Endothelial cell of umbilical vein (primary cell): ENCODE measurements at regions not wholly inside any gene's neighbourhood (a gene's known extent, or its start where the extent isn't known, plus 50 kb on each side); places are given as distances from the start of the nearest gene placed in this dataset.

Source experiments
- BruUV-seq: library from RNA; stranded (reverse); fragments of 400-500 nt; replicated peaks from 2 replicates; lab custom pipeline; 2021; lab: Mats Ljungman, UMichigan
- CTCF ChIA-PET: fragments of 300-600, 350-600 bp; sonication (Branson Sonifier 250); formaldehyde crosslinking; loops from one replicate; lab custom pipeline; 2021; ENCODE audit warnings: antibody characterized with exemption, inconsistent platforms; lab: Charles Lee
- POLR2A ChIA-PET: fragments of 300-600, 350-600 bp; sonication (Branson Sonifier 250); formaldehyde crosslinking; loops from one replicate; lab custom pipeline; 2021; ENCODE audit warnings: antibody characterized with exemption, inconsistent platforms; lab: Charles Lee
- DNase-seq: peaks from one replicate; pipeline ENCODE4 v3.0.0-alpha.2; 2011; ENCODE audit warnings: low read depth, low spot score
- FAIRE-seq: peaks from 2 replicates; lab custom pipeline; 2011; peaks lifted over from hg19 to GRCh38; lab: Jason Lieb, UNC
- H2AFZ ChIP-seq: 2 replicates; pipeline ENCODE4 v1.6.0; 2012; ENCODE audit warnings: low read depth, low read length, control low read depth, inconsistent platforms
- H3K27ac ChIP-seq: 2 replicates; pipeline ENCODE4 v1.5.1; 2011; ENCODE audit warnings: low read depth, mild to moderate bottlenecking, control low read depth, low read length, moderate library complexity; ENCODE audit not compliant: insufficient read depth
- H3K27me3 ChIP-seq, 2 experiments: 2 replicates each; pipeline versions ENCODE4 v1.6.0 to v1.6.1; 2011; ENCODE audit warnings: low read length in 2 of 2, mixed read lengths in 1 of 2; ENCODE audit not compliant: control insufficient read depth in 2 of 2, insufficient read depth in 2 of 2
- H3K36me3 ChIP-seq, 2 experiments: 2 replicates in 1 of 2; 3 replicates in 1 of 2; pipeline ENCODE4 v1.5.1; 2011; ENCODE audit warnings: low read length in 2 of 2, mild to moderate bottlenecking in 1 of 2, moderate library complexity in 1 of 2; ENCODE audit not compliant: control insufficient read depth in 2 of 2, insufficient read depth in 2 of 2; ENCODE audit errors: extremely low read depth in 1 of 2
- H3K4me1 ChIP-seq: 3 replicates; pipeline ENCODE4 v1.5.1; 2011; ENCODE audit warnings: mild to moderate bottlenecking, low read length; ENCODE audit not compliant: control insufficient read depth, insufficient read depth; ENCODE audit errors: extremely low read depth
- H3K4me2 ChIP-seq: 2 replicates; pipeline ENCODE4 v1.6.1; 2011; ENCODE audit warnings: low read length, control low read depth, mixed read lengths; ENCODE audit not compliant: insufficient read depth
- H3K4me3 ChIP-seq, 3 experiments: fragments of 200-600 bp in 1 of 3; sonication (generic), shearing (Covaris generic) in 1 of 3; replicated peaks in 1 of 3; 2 replicates each; pipeline ENCODE4 v1.5.1; 2011 to 2016; ENCODE audit warnings: control low read depth in 3 of 3, low read length in 3 of 3, mild to moderate bottlenecking in 2 of 3, inconsistent platforms in 1 of 3, low read depth in 1 of 3, moderate library complexity in 1 of 3; ENCODE audit not compliant: insufficient read depth in 1 of 3
- H3K79me2 ChIP-seq: 2 replicates; pipeline ENCODE4 v1.6.0; 2012; ENCODE audit warnings: low read length, inconsistent platforms; ENCODE audit not compliant: control insufficient read depth, insufficient read depth
- H3K9ac ChIP-seq: replicated peaks from 2 replicates; pipeline ENCODE3; 2011; ENCODE audit warnings: low read length, control low read depth; ENCODE audit not compliant: insufficient read depth; ENCODE audit errors: extremely low read depth
- H3K9me1 ChIP-seq: replicated peaks from 3 replicates; pipeline ENCODE4 v1.6.0; 2011; ENCODE audit warnings: mild to moderate bottlenecking, low read length; ENCODE audit not compliant: control insufficient read depth, insufficient read depth; ENCODE audit errors: extremely low read depth
- H3K9me3 ChIP-seq: replicated peaks from 2 replicates; pipeline ENCODE4 v1.5.1; 2012; ENCODE audit warnings: low read length, inconsistent platforms; ENCODE audit not compliant: control insufficient read depth, insufficient read depth
- H4K20me1 ChIP-seq: replicated peaks from 2 replicates; pipeline ENCODE3; 2011; ENCODE audit warnings: mild to moderate bottlenecking, low read length; ENCODE audit not compliant: control insufficient read depth, insufficient read depth; ENCODE audit errors: extremely low read depth
- EZH2 ChIP-seq: IDR thresholded peaks from 2 replicates; pipeline ENCODE4 v1.6.1; 2012; ENCODE audit warnings: borderline replicate concordance, low read depth, mild to moderate bottlenecking, moderate library complexity, low read length, inconsistent platforms; ENCODE audit not compliant: severe bottlenecking
- FOS ChIP-seq: IDR thresholded peaks from 2 replicates; pipeline ENCODE4 v1.6.1; 2011; ENCODE audit warnings: mild to moderate bottlenecking, low read length, moderate library complexity, borderline replicate concordance; ENCODE audit not compliant: insufficient read depth
- MYC ChIP-seq: IDR thresholded peaks from one replicate; pipeline ENCODE4 v1.6.1; 2011; ENCODE audit warnings: mild to moderate bottlenecking, low read depth, low read length
- POLR2A ChIP-seq: IDR thresholded peaks from 2 replicates; pipeline ENCODE4 v1.6.1; 2012; ENCODE audit warnings: low read depth, mild to moderate bottlenecking, control low read depth, low read length
- POLR2AphosphoS5 ChIP-seq: IDR thresholded peaks from 2 replicates; pipeline ENCODE4 v1.6.1; 2012; ENCODE audit warnings: low read depth, mild to moderate bottlenecking, control low read depth, low read length, moderate library complexity; ENCODE audit not compliant: insufficient read depth
- dilution Hi-C: fragments of 300-500 bp; cut with MboI; formaldehyde crosslinking; loops from one replicate; pipeline ENCODE4 v1.15.0; 2019; ENCODE audit warnings: low sequenced_read_pairs; ENCODE audit not compliant: extremely low pct_ligation_motif_present
- intact Hi-C: fragments of 100-400 bp; cut with micrococcal nuclease; formaldehyde crosslinking; loops from one replicate; pipeline ENCODE4 v1.10.0; 2022
- TF ChIP-seq, protein P1 (sequence below), 2 donors: IDR thresholded peaks; 1 replicate in 1 of 2; 2 replicates in 1 of 2; pipeline ENCODE4 v1.5.1; 2011; ENCODE audit warnings: low read length in 2 of 2, mild to moderate bottlenecking in 2 of 2, moderate library complexity in 2 of 2, control low read depth in 1 of 2, inconsistent platforms in 1 of 2, low read depth in 1 of 2; ENCODE audit not compliant: insufficient read depth in 1 of 2; ENCODE audit errors: extremely low read depth in 1 of 2
- TF ChIP-seq, protein P2 (sequence below): IDR thresholded peaks from 2 replicates; pipeline ENCODE4 v1.6.1; 2011; ENCODE audit not compliant: insufficient read depth, insufficient read length

DNA sequence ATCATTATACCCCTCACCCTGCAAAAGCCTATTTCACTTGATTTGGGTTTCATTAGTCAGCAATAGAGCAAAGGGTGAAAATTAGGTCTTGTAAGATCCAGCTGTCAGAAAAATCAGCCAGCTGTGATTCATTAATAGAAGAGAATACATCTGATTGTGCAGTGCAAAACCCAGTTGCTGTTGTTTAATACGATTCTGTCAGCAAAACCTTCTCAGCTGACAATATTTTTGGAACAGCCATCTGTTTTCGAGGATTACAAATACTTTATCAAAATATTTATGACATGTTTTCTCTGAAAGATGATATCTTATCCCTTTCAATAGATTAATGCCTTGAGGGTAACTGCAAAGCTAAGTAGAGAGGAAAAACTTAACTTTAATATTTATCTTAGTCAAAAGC is 1354.0 kb upstream of the RAG2 start:
- no peak overlapping the region for H2AFZ ChIP-seq
- no peaks in the 10 kb centered on the region for H3K27me3 ChIP-seq
- H3K4me3 ChIP-seq = no peak overlapping the region
- POLR2A ChIA-PET = no interaction called here
- intact Hi-C loops (no loop called here), dilution Hi-C loops (no loop called here)
- no TSS peak for BruUV-seq
- H3K9me3 ChIP-seq = no peaks in the 10 kb centered on the region
- DNase-seq (no peak), FAIRE-seq (no peak)
- no peak overlapping the region for H3K27ac ChIP-seq
- H3K9ac ChIP-seq = no peak overlapping the region
- no peaks in the 10 kb centered on the region for H3K36me3 ChIP-seq
- no peaks in the 10 kb centered on the region for H3K4me1 ChIP-seq
- CTCF ChIA-PET = interaction anchor here (1.4 kb wide), 1 partner anchor 9 kb away, joined by 3 read pairs; no protein-coding TSS in a partner anchor
- TF ChIP-seq FOS = no peak
- no peak for TF ChIP-seq POLR2AphosphoS5
- TF ChIP-seq, protein P1, sequence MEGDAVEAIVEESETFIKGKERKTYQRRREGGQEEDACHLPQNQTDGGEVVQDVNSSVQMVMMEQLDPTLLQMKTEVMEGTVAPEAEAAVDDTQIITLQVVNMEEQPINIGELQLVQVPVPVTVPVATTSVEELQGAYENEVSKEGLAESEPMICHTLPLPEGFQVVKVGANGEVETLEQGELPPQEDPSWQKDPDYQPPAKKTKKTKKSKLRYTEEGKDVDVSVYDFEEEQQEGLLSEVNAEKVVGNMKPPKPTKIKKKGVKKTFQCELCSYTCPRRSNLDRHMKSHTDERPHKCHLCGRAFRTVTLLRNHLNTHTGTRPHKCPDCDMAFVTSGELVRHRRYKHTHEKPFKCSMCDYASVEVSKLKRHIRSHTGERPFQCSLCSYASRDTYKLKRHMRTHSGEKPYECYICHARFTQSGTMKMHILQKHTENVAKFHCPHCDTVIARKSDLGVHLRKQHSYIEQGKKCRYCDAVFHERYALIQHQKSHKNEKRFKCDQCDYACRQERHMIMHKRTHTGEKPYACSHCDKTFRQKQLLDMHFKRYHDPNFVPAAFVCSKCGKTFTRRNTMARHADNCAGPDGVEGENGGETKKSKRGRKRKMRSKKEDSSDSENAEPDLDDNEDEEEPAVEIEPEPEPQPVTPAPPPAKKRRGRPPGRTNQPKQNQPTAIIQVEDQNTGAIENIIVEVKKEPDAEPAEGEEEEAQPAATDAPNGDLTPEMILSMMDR (IDR thresholded peaks at IDR 0.05; ENCODE audit: extremely low read depth in 1 of 2, insufficient read depth in 1 of 2, low read depth in 1 of 2, low read length in 2 of 2) = no peak
- TF ChIP-seq, protein P2, sequence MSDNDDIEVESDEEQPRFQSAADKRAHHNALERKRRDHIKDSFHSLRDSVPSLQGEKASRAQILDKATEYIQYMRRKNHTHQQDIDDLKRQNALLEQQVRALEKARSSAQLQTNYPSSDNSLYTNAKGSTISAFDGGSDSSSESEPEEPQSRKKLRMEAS = no peak
- no peak for TF ChIP-seq MYC
- TF ChIP-seq POLR2A = no peak
- TF ChIP-seq EZH2 = no peak
- no peaks in the 10 kb centered on the region for H3K79me2 ChIP-seq
- H3K9me1 ChIP-seq = no peaks in the 10 kb centered on the region
- no peak overlapping the region for H3K4me2 ChIP-seq
- H4K20me1 ChIP-seq = no peaks in the 10 kb centered on the region
